IMR-90 (cell line): ENCODE measurements at regions not wholly inside any gene's neighbourhood (a gene's known extent, or its start where the extent isn't known, plus 50 kb on each side); places are given as distances from the start of the nearest gene placed in this dataset.

Experiments used
- ATAC-seq: fragments of 200-7000 bp; cut with Tn5 transposase; 2 replicates; pipeline ENCODE4 v1.9.1; 2020; ENCODE audit warnings: low read depth, mild to moderate bottlenecking, moderate library complexity
- BruUV-seq: library from RNA; stranded (reverse); fragments of 400-500 nt; replicated peaks from 2 replicates; lab custom pipeline; 2021; lab: Mats Ljungman, UMichigan
- CTCF ChIA-PET: fragments of 300-600 bp; formaldehyde crosslinking; extraction: SDS; loops from one replicate; lab custom pipeline; 2021; ENCODE audit warnings: antibody characterized with exemption; lab: Yijun Ruan, JAX
- POLR2A ChIA-PET: fragments of 300-600 bp; sonication (Branson Sonifier 250); formaldehyde crosslinking; loops from one replicate; lab custom pipeline; 2022; ENCODE audit warnings: antibody characterized with exemption; ENCODE audit not compliant: unreplicated experiment; lab: Charles Lee
- DNase-seq: peaks from one replicate; pipeline ENCODE4 v3.0.0; 2013
- H2AFZ ChIP-seq: replicated peaks from 2 replicates; pipeline ENCODE3; 2013; ENCODE audit warnings: low read length, mild to moderate bottlenecking; ENCODE audit not compliant: poor library complexity
- H2AK5ac ChIP-seq: 2 replicates; pipeline ENCODE4 v1.6.1; 2013; ENCODE audit warnings: low read depth, low read length, inconsistent platforms
- H2AK9ac ChIP-seq: replicated peaks from 2 replicates; pipeline ENCODE3; 2013; ENCODE audit warnings: mild to moderate bottlenecking, low read depth, low read length, moderate library complexity; ENCODE audit not compliant: poor library complexity
- H2BK120ac ChIP-seq: 2 replicates; pipeline ENCODE4 v1.6.1; 2013; ENCODE audit warnings: low read depth, low read length, inconsistent platforms
- H2BK15ac ChIP-seq: 3 replicates; pipeline ENCODE4 v1.6.1; 2013; ENCODE audit warnings: low read depth, low read length, inconsistent platforms
- H2BK20ac ChIP-seq: 2 replicates; pipeline ENCODE4 v1.6.1; 2013; ENCODE audit warnings: low read depth, mild to moderate bottlenecking, inconsistent platforms, low read length, moderate library complexity
- H2BK5ac ChIP-seq: 2 replicates; pipeline ENCODE4 v1.6.1; 2013; ENCODE audit warnings: mild to moderate bottlenecking, low read depth, low read length, inconsistent platforms; ENCODE audit not compliant: poor library complexity, severe bottlenecking
- H3K14ac ChIP-seq: replicated peaks from 2 replicates; pipeline ENCODE4 v1.6.1; 2013; ENCODE audit warnings: low read depth, low read length, inconsistent platforms
- H3K18ac ChIP-seq: 2 replicates; pipeline ENCODE4 v1.6.1; 2013; ENCODE audit warnings: low read depth, low read length, control low read depth
- H3K23ac ChIP-seq: 2 replicates; pipeline ENCODE4 v1.6.1; 2013; ENCODE audit warnings: low read depth, low read length, inconsistent platforms
- H3K27ac ChIP-seq: 2 replicates; pipeline ENCODE4 v1.5.1; 2013; ENCODE audit warnings: mild to moderate bottlenecking, control low read depth, low read length; ENCODE audit not compliant: insufficient read depth
- H3K27me3 ChIP-seq: 2 replicates; pipeline ENCODE4 v1.6.1; 2013; ENCODE audit warnings: low read length; ENCODE audit not compliant: control insufficient read depth, insufficient read depth
- H3K36me3 ChIP-seq: 2 replicates; pipeline ENCODE4 v1.6.1; 2013; ENCODE audit warnings: low read length, mixed read lengths; ENCODE audit not compliant: control insufficient read depth, insufficient read depth
- H3K4ac ChIP-seq: 2 replicates; pipeline ENCODE4 v1.6.1; 2013; ENCODE audit warnings: low read depth, low read length, inconsistent platforms
- H3K4me1 ChIP-seq: 2 replicates; pipeline ENCODE4 v1.6.1; 2013; ENCODE audit warnings: low read length, mixed read lengths; ENCODE audit not compliant: control insufficient read depth, insufficient read depth
- H3K4me2 ChIP-seq: 2 replicates; pipeline ENCODE4 v1.6.1; 2013; ENCODE audit warnings: low read depth, mild to moderate bottlenecking, control low read depth, low read length, moderate library complexity
- H3K4me3 ChIP-seq: 2 replicates; pipeline ENCODE4 v1.5.1; 2013; ENCODE audit warnings: low read depth, mild to moderate bottlenecking, control low read depth, low read length, moderate library complexity; ENCODE audit not compliant: insufficient read depth
- H3K56ac ChIP-seq: 2 replicates; pipeline ENCODE4 v1.6.1; 2013; ENCODE audit warnings: low read length, inconsistent platforms; ENCODE audit not compliant: insufficient read depth; ENCODE audit errors: extremely low read depth
- H3K79me1 ChIP-seq, 2 experiments: 2 replicates each; pipeline ENCODE4 v1.6.1; 2013; ENCODE audit warnings: low read length in 2 of 2, inconsistent platforms in 1 of 2, low read depth in 1 of 2
- H3K9ac ChIP-seq: 2 replicates; pipeline ENCODE4 v1.6.1; 2013; ENCODE audit warnings: low read depth, low read length, control low read depth
- H3K9me1 ChIP-seq: 2 replicates; pipeline ENCODE4 v1.6.1; 2013; ENCODE audit warnings: low read length, inconsistent platforms; ENCODE audit not compliant: insufficient read depth
- H3K9me3 ChIP-seq: 2 replicates; pipeline ENCODE4 v1.6.1; 2013; ENCODE audit warnings: low read length; ENCODE audit not compliant: control insufficient read depth, insufficient read depth
- H4K20me1 ChIP-seq: 2 replicates; pipeline ENCODE4 v1.6.1; 2013; ENCODE audit warnings: low read length, inconsistent platforms; ENCODE audit not compliant: insufficient read depth
- H4K5ac ChIP-seq: 2 replicates; pipeline ENCODE4 v1.6.1; 2013; ENCODE audit warnings: mild to moderate bottlenecking, low read depth, low read length, control low read depth
- H4K8ac ChIP-seq, 2 experiments: 2 replicates each; pipeline ENCODE4 v1.6.1; 2013; ENCODE audit warnings: low read depth in 2 of 2, low read length in 2 of 2, control low read depth in 1 of 2, inconsistent platforms in 1 of 2
- H4K91ac ChIP-seq: 2 replicates; pipeline ENCODE4 v1.6.1; 2013; ENCODE audit warnings: low read depth, low read length, inconsistent platforms; ENCODE audit not compliant: insufficient read depth
- BHLHE40 ChIP-seq: fragments of 150-350 bp; IDR thresholded peaks from 2 replicates; pipeline ENCODE4 v1.6.1; 2016; ENCODE audit warnings: mild to moderate bottlenecking, low read depth, low read length
- CEBPB ChIP-seq: IDR thresholded peaks from 2 replicates; pipeline ENCODE4 v1.6.1; 2012; ENCODE audit warnings: low read depth, low read length, improper control_type of control experiment
- CHD1 ChIP-seq: IDR thresholded peaks from 2 replicates; pipeline ENCODE4 v1.6.1; 2012; ENCODE audit warnings: low read depth, low read length, improper control_type of control experiment
- FOS ChIP-seq: fragments of 150-350 bp; IDR thresholded peaks from 2 replicates; pipeline ENCODE4 v1.6.1; 2016; ENCODE audit warnings: low read depth, low read length
- MAZ ChIP-seq: IDR thresholded peaks from 2 replicates; pipeline ENCODE4 v1.6.1; 2012; ENCODE audit warnings: low read depth, mild to moderate bottlenecking, low read length, improper control_type of control experiment, moderate library complexity, borderline replicate concordance
- MXI1 ChIP-seq: IDR thresholded peaks from 2 replicates; pipeline ENCODE4 v1.6.1; 2012; ENCODE audit warnings: low read depth, mild to moderate bottlenecking, low read length, moderate library complexity, borderline replicate concordance
- NFE2L2 ChIP-seq: fragments of 150-350 bp; IDR thresholded peaks from 2 replicates; pipeline ENCODE4 v1.6.1; 2016; ENCODE audit warnings: low read depth, mild to moderate bottlenecking, low read length
- POLR2A ChIP-seq: IDR thresholded peaks from 2 replicates; pipeline ENCODE4 v1.6.1; 2012; ENCODE audit warnings: mild to moderate bottlenecking, low read depth, low read length
- RAD21 ChIP-seq: IDR thresholded peaks from 2 replicates; pipeline ENCODE4 v1.6.1; 2012; ENCODE audit warnings: low read length, improper control_type of control experiment
- RCOR1 ChIP-seq: IDR thresholded peaks from 2 replicates; pipeline ENCODE4 v1.6.1; 2012; ENCODE audit warnings: mild to moderate bottlenecking, low read length, improper control_type of control experiment; ENCODE audit not compliant: insufficient replicate concordance
- RFX5 ChIP-seq: IDR thresholded peaks from 2 replicates; pipeline ENCODE4 v1.8.0; 2012; ENCODE audit warnings: low read depth, mild to moderate bottlenecking, low read length, moderate library complexity
- SMC3 ChIP-seq: fragments of 150-350 bp; IDR thresholded peaks from 2 replicates; pipeline ENCODE4 v1.6.1; 2016; ENCODE audit warnings: low read depth, mild to moderate bottlenecking, antibody characterized with exemption, low read length, moderate library complexity
- dilution Hi-C: fragments of 300-500 bp; cut with HindIII; formaldehyde crosslinking; loops from one replicate; pipeline ENCODE4 v1.14.3; 2018; ENCODE audit warnings: low sequenced_read_pairs; ENCODE audit not compliant: unreplicated experiment
- in situ Hi-C: fragments of 300-500 bp; cut with MboI; formaldehyde crosslinking; loops from 3 replicates; pipeline ENCODE4 v1.14.3; 2019; ENCODE audit warnings: low sequenced_read_pairs, inconsistent platforms, mixed read lengths
- intact Hi-C: fragments of 100-400 bp; cut with micrococcal nuclease; formaldehyde crosslinking; loops from 2 replicates; pipeline ENCODE4 v1.10.0; 2022
- TF ChIP-seq, protein P1 (sequence below): conservative IDR thresholded peaks from 2 replicates; pipeline ENCODE4 v1.5.1; 2012; ENCODE audit warnings: mild to moderate bottlenecking, low read depth, low read length, improper control_type of control experiment
- TF ChIP-seq, protein P2 (sequence below): fragments of 150-350 bp; IDR thresholded peaks from 2 replicates; pipeline ENCODE4 v1.6.1; 2016; ENCODE audit warnings: low read depth, mild to moderate bottlenecking, low read length, moderate library complexity, borderline replicate concordance
- TF ChIP-seq, protein P3 (sequence below): fragments of 150-350 bp; IDR thresholded peaks from 2 replicates; pipeline ENCODE4 v1.6.1; 2017; ENCODE audit warnings: mild to moderate bottlenecking, antibody characterized with exemption, low read length, low read depth

DNA sequence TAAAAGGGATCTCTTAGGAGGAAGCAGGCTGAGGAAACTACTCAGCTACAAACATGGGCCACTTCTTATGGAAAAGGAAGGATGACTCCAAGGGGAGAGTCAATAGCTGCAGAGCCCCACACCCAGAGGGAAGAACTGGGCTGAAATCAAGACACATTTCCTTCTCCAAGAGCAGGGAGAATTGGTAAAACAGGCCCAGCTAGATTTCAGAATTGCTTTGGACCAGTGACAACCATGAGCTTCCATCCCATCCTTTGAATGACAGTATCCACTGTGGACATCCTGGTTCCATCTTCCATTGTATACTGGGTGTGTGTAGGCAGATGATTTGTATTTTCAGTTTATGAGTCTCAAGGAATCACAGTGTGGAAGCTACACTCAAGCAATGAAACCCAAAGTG lies 267.5 kb downstream of the IRF8 start:
- no TSS peak for BruUV-seq

More for the DNA sequence above, 267.5 kb downstream of the IRF8 start:
- Histone ChIP-seq H3K27me3 (no peaks in the 10 kb centered on the region), H4K91ac (no peak overlapping the region), H3K4ac (no peak overlapping the region), H4K5ac (no peak overlapping the region), H3K4me1 (peaks cover 11% of the 10 kb centered on the region), H2AK9ac (no peak overlapping the region), H3K36me3 (no peaks in the 10 kb centered on the region), H2AK5ac (no peak overlapping the region), H3K14ac (no peak overlapping the region), H3K27ac (no peak overlapping the region), H3K18ac (no peak overlapping the region), H3K9me3 (peaks cover 23% of the 10 kb centered on the region), H3K4me3 (no peak overlapping the region), H3K23ac (no peak overlapping the region), H2BK120ac (no peak overlapping the region), H4K20me1 (no peaks in the 10 kb centered on the region), H2BK20ac (no peak overlapping the region), H2AFZ (no peak overlapping the region), H3K9me1 (peaks cover 6% of the 10 kb centered on the region; the same call in 1 of the 2 replicates), H3K4me2 (no peak overlapping the region), H2BK5ac (no peak overlapping the region), H2BK15ac (no peak overlapping the region), H3K79me1 (no peaks in the 10 kb centered on the region), H4K8ac (no peak overlapping the region), H3K56ac (no peak overlapping the region), H3K9ac (no peak overlapping the region)
- no peak for DNase-seq
- ATAC-seq, result no peak
- intact Hi-C loops, result no loop called here
- in situ Hi-C loops, result no loop called here
- TF ChIP-seq MXI1, result no peak
- no peak for TF ChIP-seq NFE2L2
- TF ChIP-seq RAD21, result no peak
- TF ChIP-seq, protein P1, sequence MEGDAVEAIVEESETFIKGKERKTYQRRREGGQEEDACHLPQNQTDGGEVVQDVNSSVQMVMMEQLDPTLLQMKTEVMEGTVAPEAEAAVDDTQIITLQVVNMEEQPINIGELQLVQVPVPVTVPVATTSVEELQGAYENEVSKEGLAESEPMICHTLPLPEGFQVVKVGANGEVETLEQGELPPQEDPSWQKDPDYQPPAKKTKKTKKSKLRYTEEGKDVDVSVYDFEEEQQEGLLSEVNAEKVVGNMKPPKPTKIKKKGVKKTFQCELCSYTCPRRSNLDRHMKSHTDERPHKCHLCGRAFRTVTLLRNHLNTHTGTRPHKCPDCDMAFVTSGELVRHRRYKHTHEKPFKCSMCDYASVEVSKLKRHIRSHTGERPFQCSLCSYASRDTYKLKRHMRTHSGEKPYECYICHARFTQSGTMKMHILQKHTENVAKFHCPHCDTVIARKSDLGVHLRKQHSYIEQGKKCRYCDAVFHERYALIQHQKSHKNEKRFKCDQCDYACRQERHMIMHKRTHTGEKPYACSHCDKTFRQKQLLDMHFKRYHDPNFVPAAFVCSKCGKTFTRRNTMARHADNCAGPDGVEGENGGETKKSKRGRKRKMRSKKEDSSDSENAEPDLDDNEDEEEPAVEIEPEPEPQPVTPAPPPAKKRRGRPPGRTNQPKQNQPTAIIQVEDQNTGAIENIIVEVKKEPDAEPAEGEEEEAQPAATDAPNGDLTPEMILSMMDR, result no peak
- TF ChIP-seq POLR2A, result no peak
- no peak for TF ChIP-seq FOS
- TF ChIP-seq SMC3, result no peak
- TF ChIP-seq, protein P2, sequence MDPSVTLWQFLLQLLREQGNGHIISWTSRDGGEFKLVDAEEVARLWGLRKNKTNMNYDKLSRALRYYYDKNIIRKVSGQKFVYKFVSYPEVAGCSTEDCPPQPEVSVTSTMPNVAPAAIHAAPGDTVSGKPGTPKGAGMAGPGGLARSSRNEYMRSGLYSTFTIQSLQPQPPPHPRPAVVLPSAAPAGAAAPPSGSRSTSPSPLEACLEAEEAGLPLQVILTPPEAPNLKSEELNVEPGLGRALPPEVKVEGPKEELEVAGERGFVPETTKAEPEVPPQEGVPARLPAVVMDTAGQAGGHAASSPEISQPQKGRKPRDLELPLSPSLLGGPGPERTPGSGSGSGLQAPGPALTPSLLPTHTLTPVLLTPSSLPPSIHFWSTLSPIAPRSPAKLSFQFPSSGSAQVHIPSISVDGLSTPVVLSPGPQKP, result no peak
- no peak for TF ChIP-seq MAZ
- TF ChIP-seq CEBPB, result no peak
- TF ChIP-seq CHD1, result no peak
- no peak for TF ChIP-seq RFX5
- TF ChIP-seq, protein P3, sequence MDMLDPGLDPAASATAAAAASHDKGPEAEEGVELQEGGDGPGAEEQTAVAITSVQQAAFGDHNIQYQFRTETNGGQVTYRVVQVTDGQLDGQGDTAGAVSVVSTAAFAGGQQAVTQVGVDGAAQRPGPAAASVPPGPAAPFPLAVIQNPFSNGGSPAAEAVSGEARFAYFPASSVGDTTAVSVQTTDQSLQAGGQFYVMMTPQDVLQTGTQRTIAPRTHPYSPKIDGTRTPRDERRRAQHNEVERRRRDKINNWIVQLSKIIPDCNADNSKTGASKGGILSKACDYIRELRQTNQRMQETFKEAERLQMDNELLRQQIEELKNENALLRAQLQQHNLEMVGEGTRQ, result no peak
- TF ChIP-seq BHLHE40, result no peak
- TF ChIP-seq RCOR1, result no peak
- dilution Hi-C loops, result no loop called here
- POLR2A ChIA-PET, result no interaction called here
- CTCF ChIA-PET, result interaction anchor here (0.5 kb wide), 1 partner anchor 93 kb away, joined by 3 read pairs; no protein-coding TSS in a partner anchor
